Cardiac septum (tissue), 1 donor: ENCODE measurements at regions not wholly inside any gene's neighbourhood (a gene's known extent, or its start where the extent isn't known, plus 50 kb on each side); places are given as distances from the start of the nearest gene placed in this dataset.
"Not testable (repeated sequence)": the region's sequence is repeated elsewhere in the genome, so short reads cannot be mapped to it uniquely, and the experiment has no call there.

Source experiments
- DNase-seq: peaks from one replicate; pipeline ENCODE4 v3.0.0-alpha.2; 2020; ENCODE audit warnings: low spot score
- intact Hi-C: fragments of 100-400 bp; cut with DNase I; formaldehyde crosslinking; loops from one replicate; pipeline ENCODE4 v1.14.0; 2022
- donor health status: DM: no; HTN: no; CAD: no.

- DNase-seq, result no peak
Observed at GRCh38 chr4:189092581-189092980, 848.1 kb upstream of the FRG1 start.

GRCh38 chr4:189096108-189096507, 844.6 kb upstream of the FRG1 start:
- DNase-seq, result no peak

More at GRCh38 chr4:189092581-189092980, 848.1 kb upstream of the FRG1 start:
- intact Hi-C loops, result no loop called here

GRCh38 chr4:189096717-189097116, 844.0 kb upstream of the FRG1 start:
- DNase-seq, result no peak
- intact Hi-C loops, result no loop called here

More at GRCh38 chr4:189096108-189096507, 844.6 kb upstream of the FRG1 start:
- intact Hi-C loops, result no loop called here

- DNase-seq, result no peak
- intact Hi-C loops, result no loop called here
Observed at GRCh38 chr4:189098932-189099696, 841.6 kb upstream of the FRG1 start.

- DNase-seq, result no peak
- intact Hi-C loops, result no loop called here
Observed at GRCh38 chr4:189113389-189113888, 827.2 kb upstream of the FRG1 start.

DNA sequence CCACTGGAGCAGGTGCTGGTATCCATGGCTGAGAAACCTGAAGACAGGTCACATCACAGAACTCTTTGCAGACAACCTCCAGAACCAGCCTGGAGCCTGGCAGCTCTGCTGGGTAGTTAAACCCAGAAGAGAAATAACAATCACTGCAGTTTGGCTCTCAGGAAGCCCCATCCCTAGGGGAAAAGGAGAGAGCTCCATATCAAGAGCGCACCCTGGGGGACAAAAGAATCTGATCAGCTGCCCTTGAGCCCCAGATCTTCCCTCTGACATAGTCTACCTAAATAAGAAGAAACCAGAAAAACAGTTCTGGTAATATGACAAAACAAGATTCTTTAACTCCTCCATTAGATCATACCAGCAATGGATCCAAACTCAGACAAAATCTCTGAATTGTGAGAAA, 823.2 kb upstream of the FRG1 start:
- no peak for DNase-seq
- intact Hi-C loops, result no loop called here

- intact Hi-C loops, result loop anchor here (5.0 kb wide), 1 partner anchor 1514 kb away; no protein-coding TSS in a partner anchor
Observed at GRCh38 chr4:189121336-189121735, 819.3 kb upstream of the FRG1 start.

GRCh38 chr4:189124149-189124758, 816.4 kb upstream of the FRG1 start:
- intact Hi-C loops, result loop anchor here (5.0 kb wide), 1 partner anchor 1517 kb away; no protein-coding TSS in a partner anchor
- DNase-seq, result no peak

More at GRCh38 chr4:189121336-189121735, 819.3 kb upstream of the FRG1 start:
- DNase-seq, result no peak

DNA sequence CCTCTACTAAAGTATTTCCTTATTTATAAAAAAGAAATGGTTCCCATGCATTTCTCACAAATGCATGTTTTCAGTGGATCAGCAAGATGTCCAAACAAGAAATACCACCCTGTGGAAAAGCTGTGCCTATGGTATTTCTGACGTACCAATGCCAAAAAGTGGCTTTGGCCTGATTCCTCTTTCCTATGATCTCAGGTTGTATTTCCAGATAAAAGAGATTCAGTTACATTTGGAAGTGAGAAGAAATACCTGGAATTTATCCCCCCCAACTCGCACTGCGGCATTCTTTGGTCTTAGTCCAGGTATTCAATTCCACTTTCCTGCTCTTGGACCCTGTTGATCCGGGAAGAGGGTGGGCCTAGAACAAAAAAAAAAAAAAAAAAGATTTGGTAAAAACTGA, 815.9 kb upstream of the FRG1 start:
- no peak for DNase-seq
- intact Hi-C loops, result loop anchor here (5.0 kb wide), 1 partner anchor 1517 kb away; no protein-coding TSS in a partner anchor

DNA sequence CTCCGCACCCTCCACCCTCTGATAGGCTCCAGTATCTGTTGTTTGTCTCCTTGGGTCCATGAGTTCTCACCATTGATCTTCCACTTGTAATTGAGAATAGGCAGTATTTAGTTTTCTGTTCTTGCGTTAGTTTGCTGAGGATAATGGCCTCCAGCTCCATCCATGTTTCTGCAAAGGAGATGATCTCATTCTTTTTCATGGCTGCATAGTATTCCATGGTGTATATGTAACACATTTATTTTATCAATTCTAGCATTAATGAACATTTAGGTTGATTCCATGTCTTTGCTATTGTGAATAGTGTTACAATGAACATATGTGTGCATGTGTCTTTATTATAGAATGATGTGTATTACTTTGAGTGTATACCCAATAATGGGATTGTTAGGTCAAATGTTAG, 814.6 kb upstream of the FRG1 start:
- intact Hi-C loops, result no loop called here
- DNase-seq, result no peak

DNA sequence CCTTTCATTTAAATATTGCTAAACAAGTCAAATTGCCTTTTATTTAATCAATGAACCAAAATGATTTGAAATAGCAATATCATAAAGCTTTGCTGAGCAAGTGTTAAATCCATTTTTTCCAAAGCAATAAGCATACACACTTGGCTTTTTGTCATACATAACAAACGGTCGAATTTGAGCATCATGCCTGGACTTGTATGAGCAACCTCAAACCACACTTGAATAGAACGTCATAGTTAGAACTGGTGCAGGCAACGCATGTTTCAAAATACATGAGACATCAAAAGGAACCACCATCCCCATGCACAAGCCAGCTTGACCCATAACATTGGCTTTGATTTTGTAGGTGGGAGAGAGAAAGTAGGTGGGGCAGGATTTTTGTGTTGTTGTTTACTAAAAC, 812.3 kb upstream of the FRG1 start:
- intact Hi-C loops, result no loop called here
- no peak for DNase-seq

DNA sequence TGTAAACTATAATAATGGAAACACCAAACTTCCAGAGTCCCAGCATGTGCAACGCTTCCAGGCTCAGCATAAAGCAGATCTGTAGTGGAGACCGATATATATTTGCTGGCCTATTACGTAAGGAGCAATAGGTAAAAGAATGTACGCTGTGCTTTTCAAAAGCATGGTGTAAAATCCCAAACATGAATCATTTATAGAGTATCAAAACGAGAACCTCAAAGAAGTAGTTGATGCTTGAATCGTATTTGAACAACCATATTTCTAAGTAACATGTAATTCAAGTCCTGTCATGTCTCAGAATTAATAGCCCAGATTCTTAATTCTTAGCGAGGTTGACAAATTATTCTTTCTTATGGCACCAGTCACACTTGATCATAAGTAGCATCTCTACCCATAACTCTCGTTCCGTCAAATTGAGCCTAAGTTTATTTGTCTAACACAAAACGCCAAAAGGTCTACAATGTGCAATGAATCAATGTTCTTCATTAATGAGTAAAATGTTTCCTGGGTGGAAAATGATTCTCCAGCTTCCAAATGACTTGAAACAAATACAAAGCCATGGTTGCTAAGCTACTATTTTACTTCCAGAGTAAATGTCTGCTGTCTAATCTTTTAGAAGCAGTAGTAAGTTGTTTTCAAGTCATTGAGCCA, 811.5 kb upstream of the FRG1 start:
- intact Hi-C loops, result no loop called here
- DNase-seq, result no peak

DNA sequence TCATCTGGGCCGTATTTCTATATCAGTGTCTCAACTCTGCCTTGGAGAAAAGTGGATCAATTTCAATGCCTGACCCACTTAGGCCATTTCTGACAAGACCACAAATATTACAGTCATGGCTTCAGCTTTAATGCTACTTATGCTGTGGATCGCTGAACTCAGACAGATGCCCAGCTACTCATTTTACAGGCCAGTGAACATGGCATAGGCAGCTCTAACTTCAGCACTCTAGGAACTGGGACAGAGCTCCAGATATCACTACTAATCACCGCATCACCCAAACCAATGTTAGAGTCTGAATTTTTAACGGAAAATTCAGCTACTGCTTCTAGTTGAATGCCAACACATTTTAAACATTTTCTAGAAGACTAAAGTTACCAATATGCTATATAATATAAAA, 809.6 kb upstream of the FRG1 start:
- intact Hi-C loops, result no loop called here
- DNase-seq, result no peak

DNA sequence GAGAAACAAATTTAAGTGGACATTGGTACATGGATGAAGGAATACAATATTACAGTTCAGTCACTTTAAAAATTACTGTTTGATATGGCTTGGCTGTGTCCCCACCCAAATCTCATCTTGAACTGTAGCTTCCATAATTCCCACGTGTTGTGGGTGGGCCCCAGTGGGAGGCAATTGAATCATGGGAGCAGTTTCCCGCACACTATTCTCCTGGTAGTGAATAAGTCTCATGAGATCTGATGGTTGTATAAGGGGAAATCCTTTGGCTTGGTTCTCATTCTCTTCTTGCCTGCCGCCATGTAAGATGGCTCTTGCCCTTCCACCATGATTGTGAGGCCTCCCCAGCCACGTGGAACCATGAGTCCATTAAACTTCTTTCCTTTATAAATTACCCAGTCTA, 804.2 kb upstream of the FRG1 start:
- DNase-seq, result no peak
- intact Hi-C loops, result no loop called here

- no peak for DNase-seq
- intact Hi-C loops, result no loop called here
Observed at GRCh38 chr4:189143263-189143952, 797.3 kb upstream of the FRG1 start.

- intact Hi-C loops, result no loop called here
- DNase-seq, result no peak
Observed at GRCh38 chr4:189147005-189147929, 793.4 kb upstream of the FRG1 start.

DNA sequence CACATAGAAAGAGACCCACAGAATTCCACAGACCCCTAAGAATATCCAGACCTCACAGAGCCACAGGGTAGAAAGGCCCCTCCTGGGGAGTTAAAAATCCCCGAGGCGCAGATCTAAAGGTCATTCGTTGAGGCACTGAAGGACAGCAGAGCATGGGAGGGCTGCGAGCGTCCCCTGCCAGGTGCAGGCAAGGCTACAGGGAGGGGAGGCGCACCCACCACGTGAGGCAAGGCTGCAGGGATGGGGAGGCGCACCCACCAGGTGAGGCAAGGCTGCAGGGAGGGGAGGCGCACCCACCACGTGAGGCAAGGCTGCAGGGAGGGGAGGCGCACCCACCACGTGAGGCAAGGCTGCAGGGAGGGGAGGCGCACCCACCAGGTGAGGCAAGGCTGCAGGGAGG, 785.6 kb upstream of the FRG1 start:
- intact Hi-C loops, result not testable (repeated sequence)

GRCh38 chr4:189162073-189162789, 778.4 kb upstream of the FRG1 start:
- no peak for DNase-seq
- intact Hi-C loops, result no loop called here

More for the DNA sequence above, 785.6 kb upstream of the FRG1 start:
- not testable (repeated sequence) for DNase-seq
